Motor neuron (in vitro differentiated cells): ENCODE measurements at regions not wholly inside any gene's neighbourhood (a gene's known extent, or its start where the extent isn't known, plus 50 kb on each side); places are given as distances from the start of the nearest gene placed in this dataset.
"Not testable (repeated sequence)": the region's sequence is repeated elsewhere in the genome, so short reads cannot be mapped to it uniquely, and the experiment has no call there.

Experiments used
- ATAC-seq, 8 experiments: fragments of 200-7000 bp; cut with Tn5 transposase; replicated peaks in 6 of 8; 2 replicates each; pipeline ENCODE4 v1.8.0; 2021; ENCODE audit warnings: mild to moderate bottlenecking in 8 of 8, moderate library complexity in 8 of 8
- H3K27ac ChIP-seq, 2 donors: fragments of 250-450 bp; sonication (Bioruptor Pico); 2 replicates each; pipeline ENCODE4 v1.9.0; 2021; ENCODE audit warnings: antibody characterized with exemption in 2 of 2, mild to moderate bottlenecking in 2 of 2, moderate library complexity in 1 of 2
- H3K4me1 ChIP-seq, 2 donors: fragments of 250-450 bp; sonication (Bioruptor Pico); replicated peaks in 1 of 2; 2 replicates each; pipeline ENCODE4 v1.6.1; 2021; ENCODE audit warnings: antibody characterized with exemption in 2 of 2, mild to moderate bottlenecking in 2 of 2, moderate library complexity in 1 of 2
- H3K4me3 ChIP-seq, 5 donors: fragments of 250-450 bp; sonication (Bioruptor Pico); 2 replicates each; pipeline ENCODE4 v1.9.0; 2021; ENCODE audit warnings: antibody characterized with exemption in 5 of 5, mild to moderate bottlenecking in 5 of 5, moderate library complexity in 4 of 5
- WGBS, 10 experiments: fragments of 450-650 bp; shearing (Covaris generic); methylation state at CpG; one replicate each; pipeline ENCODE4 v1.0.0; 2022; 5-methylcytosine and 5-hydroxymethylcytosine counted together
- in situ Hi-C, 9 experiments: fragments of 400-800 bp; cut with MboI; loops; one replicate each; pipeline ENCODE4 v1.15.0; 2021; ENCODE audit warnings: low sequenced_read_pairs in 9 of 9, low pct_unique_long_range_greater_than_20kb in 2 of 9; ENCODE audit not compliant: unreplicated experiment in 9 of 9

DNA sequence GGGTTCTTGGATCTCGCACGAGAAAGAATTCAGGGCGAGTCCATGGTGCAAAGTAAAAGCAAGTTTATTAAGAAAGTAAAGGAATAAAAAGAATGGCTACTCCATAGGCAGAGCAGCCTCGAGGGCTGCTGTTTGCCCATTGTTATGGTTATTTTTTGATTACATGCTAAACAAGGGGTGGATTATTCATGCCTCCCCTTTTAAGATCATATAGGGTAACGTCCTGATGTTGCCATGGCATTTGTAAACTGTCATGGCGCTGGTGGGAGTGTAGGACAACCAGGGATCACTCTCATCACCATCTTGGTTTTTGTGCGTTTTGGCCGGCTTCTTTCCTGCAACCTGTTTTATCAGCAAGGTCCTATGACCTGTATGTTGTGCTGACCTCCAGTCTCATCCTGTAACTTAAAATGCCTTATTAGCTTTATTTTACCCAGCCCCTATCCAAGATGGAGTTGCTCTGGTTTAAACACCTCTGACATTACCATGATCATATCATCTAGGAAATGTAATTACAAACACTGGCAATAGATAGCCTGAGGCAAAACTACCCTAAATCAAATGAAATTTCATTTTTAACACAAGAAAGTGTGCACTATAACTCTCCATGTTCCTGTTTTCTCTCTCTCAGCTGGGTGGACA, 94.3 kb upstream of the ATXN3L start:
- in situ Hi-C loops = no loop called here
- WGBS, 10 experiments = 14 to 64% (median 57%) methylated on average over 1 to 5 of the region's 8 CpGs; no CpG with 5 or more reads in 7 of the 10 experiments
- no peak for ATAC-seq

DNA sequence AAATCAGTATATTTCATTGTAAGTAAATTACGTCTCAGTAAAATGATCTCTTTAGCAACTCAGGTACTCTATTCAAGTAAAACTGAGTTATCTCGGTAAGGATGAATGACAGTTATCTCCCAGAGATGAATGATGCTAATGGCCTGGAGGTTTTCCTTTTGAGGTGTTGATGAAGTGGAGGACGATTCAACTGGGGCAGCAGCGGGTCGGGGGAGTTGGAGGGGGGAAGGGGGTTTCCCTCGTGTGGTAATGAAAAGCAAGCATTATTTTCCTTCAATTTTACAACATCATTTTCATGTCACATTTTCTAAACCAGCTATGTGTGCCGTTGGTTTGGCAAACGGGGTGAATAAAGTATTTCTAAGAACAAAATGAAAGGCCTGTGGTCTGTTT, 92.4 kb upstream of the ATXN3L start:
- ATAC-seq = no peak
- H3K4me3 ChIP-seq = no peak overlapping the region
- 27% methylated on average over 4 of the region's 8 CpGs; no CpG with 5 or more reads in 9 of the 10 experiments for WGBS, 10 experiments
- no peak overlapping the region for H3K27ac ChIP-seq
- in situ Hi-C loops = no loop called here
- H3K4me1 ChIP-seq = peaks cover 0 to 12% of the 10 kb centered on the region in 2 donors

More for the DNA sequence above, 94.3 kb upstream of the ATXN3L start:
- peaks cover 0 to 19% of the 10 kb centered on the region in 2 donors for H3K4me1 ChIP-seq
- H3K4me3 ChIP-seq = no peak overlapping the region
- H3K27ac ChIP-seq = no peak overlapping the region

DNA sequence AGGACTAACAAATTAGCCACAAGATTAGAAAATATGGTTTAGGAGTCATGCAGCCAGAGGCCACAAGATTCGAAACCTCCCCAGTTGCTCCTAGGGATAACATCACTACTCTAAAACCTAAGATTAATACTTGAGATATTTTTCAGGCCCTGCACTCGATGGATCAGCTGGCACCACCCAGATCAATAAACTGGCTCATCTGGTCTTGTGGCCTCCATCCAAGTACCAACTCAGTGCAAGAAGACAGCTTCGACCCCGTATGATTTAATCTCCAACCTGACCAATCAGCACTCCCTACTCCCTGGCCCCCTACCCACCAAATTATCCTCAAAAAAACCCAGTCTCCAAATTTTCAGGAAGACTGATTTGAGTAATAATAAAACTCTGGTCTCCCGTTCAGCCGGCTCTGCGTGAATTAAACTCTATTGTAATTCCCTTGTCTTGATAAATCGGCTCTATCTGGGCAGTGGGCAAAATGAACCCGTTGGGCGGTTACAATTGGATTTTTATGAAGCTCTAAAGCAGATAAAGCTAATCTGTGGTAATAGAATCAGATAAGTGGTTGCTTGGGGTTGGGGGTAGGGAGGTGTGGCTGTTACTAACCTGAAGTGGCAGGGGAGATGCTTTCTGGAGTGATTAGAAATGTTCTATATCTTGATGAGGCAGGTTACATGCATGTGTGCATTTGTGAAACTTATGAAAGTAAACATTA, 91.8 kb upstream of the ATXN3L start:
- H3K4me3 ChIP-seq = no peak overlapping the region

DNA sequence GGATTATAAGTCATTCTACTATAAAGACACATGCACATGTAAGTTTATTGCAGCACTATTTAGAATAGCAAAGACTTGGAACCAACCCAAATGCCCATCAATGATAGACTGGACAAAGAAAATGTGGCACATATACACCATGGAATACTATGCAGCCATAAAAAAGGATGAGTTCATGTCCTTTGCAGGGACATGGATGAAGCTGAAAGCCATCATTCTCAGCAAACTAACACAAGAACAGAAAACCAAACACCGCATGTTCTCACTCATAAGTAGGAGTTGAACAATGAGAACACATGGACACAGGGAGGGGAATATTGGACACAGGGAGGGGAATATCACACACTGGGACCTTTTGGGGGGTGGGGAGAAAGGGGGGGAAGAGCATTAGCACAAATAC, 88.7 kb upstream of the ATXN3L start:
- H3K4me3 ChIP-seq, in situ Hi-C loops, H3K4me1 ChIP-seq, H3K27ac ChIP-seq, ATAC-seq: not testable (repeated sequence)
- no CpG with 5 or more reads among the region's 1 CpG for WGBS, 10 experiments

More for the DNA sequence above, 91.8 kb upstream of the ATXN3L start:
- no peak for ATAC-seq
- Histone ChIP-seq H3K4me1 (peaks cover 0 to 12% of the 10 kb centered on the region in 2 donors), H3K27ac (no peak overlapping the region)
- WGBS, 10 experiments = 20 to 100% (median 83%) methylated on average over 1 to 6 of the region's 10 CpGs; no CpG with 5 or more reads in 5 of the 10 experiments
- in situ Hi-C loops = no loop called here

DNA sequence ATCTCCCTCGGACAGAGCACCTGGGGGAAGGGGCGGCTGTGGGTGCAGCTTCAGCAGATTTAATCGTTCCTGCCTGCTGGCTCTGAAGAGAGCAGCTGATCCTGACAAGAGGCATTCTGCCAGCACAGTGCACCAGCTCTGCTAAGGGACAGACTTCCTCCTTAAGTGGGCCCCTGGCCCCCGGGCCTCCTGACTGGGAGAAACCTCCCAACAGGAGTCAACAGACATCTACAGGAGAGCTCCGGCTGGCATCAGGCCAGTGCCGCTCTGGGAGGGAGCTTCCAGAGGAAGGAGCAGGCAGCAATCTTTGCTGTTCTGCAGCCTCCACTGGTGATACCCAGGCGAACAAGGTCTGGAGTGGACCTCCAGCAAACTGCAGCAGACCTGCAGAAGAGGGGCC, 84.9 kb upstream of the ATXN3L start:
- ATAC-seq = peak in 1 of 8 experiments; percentile 26
- H3K4me3 ChIP-seq, H3K27ac ChIP-seq, in situ Hi-C loops, H3K4me1 ChIP-seq: not testable (repeated sequence)
- 40 to 100% methylated on average over 1 of the region's 7 CpGs; no CpG with 5 or more reads in 8 of the 10 experiments for WGBS, 10 experiments

DNA sequence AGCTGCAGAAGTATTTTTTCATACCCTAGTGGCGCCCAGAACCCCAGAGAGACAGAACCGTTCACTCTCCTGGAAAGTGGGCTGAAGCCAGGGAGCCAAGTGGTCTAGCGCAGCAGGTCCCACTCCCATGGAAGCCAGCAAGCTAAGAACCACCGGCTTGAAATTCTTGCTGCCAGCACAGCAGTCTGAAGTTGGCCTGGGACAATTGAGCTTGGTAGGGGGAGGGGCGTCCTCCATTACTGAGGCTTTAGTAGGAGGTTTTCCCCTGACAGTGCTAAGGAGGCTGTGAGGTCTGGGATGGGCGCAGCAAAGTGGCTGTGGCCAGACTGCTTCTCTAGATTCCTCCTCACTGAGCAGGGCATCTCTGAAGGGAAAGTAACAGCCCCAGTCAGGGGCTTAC, 84.5 kb upstream of the ATXN3L start:
- in situ Hi-C loops = no loop called here

DNA sequence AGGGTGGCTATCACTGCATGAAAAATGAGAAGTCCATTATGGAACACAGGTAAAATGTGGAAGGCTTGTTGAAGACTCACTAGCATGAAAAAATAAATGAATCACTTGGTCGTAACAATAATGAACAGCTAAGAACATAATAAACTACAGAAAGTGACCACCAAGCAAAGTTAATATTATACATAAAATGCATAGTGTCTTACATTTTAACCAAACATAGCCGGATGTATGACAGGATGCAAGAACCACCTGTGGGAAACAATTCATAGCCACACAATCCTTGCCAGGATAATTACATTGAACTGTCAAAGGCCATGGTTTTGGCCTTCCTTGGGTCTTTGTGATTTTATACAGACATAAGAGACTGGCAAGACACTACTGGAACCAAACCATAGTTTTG, 81.9 kb upstream of the ATXN3L start:
- 89 to 100% (median 96%) methylated on average over 1 to 2 of the region's 2 CpGs; no CpG with 5 or more reads in 4 of the 10 experiments for WGBS, 10 experiments
- Histone ChIP-seq H3K27ac (no peak overlapping the region), H3K4me1 (peaks cover 13 to 24% of the 10 kb centered on the region in 2 donors), H3K4me3 (no peak overlapping the region)
- in situ Hi-C loops = no loop called here
- ATAC-seq = no peak

More for the DNA sequence above, 84.5 kb upstream of the ATXN3L start:
- H3K4me1 ChIP-seq = peaks cover 5 to 6% of the 10 kb centered on the region in 2 donors
- H3K27ac ChIP-seq = no peak overlapping the region
- no peak for ATAC-seq
- no peak overlapping the region for H3K4me3 ChIP-seq
- 73% methylated on average over 5 of the region's 6 CpGs; no CpG with 5 or more reads in 9 of the 10 experiments for WGBS, 10 experiments

DNA sequence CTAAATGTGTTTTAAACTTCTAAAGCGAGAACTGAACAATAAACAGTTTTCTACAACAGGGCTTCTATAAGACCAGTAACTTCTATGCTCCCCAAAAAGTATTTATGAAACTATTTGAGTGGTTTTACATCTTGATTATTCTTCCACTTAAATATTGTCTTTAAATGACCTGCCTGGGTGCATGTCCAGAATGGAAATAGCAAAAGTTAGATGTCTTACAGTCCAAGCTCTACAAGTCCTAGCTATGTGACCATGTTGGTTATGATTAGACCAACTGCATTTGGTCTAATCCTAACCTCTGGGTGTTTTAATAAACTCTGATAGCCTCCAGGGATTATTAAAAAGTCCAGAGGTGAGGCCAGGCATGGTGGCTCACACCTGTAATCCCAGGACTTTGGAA, 79.0 kb upstream of the ATXN3L start:
- in situ Hi-C loops = no loop called here
- Histone ChIP-seq H3K4me3 (no peak overlapping the region), H3K27ac (no peak overlapping the region), H3K4me1 (peaks cover 13 to 28% of the 10 kb centered on the region in 2 donors)
- WGBS, 10 experiments = 0 to 100% (median 80%) methylated on average over 1 of the region's 1 CpG; no CpG with 5 or more reads in 7 of the 10 experiments
- no peak for ATAC-seq

DNA sequence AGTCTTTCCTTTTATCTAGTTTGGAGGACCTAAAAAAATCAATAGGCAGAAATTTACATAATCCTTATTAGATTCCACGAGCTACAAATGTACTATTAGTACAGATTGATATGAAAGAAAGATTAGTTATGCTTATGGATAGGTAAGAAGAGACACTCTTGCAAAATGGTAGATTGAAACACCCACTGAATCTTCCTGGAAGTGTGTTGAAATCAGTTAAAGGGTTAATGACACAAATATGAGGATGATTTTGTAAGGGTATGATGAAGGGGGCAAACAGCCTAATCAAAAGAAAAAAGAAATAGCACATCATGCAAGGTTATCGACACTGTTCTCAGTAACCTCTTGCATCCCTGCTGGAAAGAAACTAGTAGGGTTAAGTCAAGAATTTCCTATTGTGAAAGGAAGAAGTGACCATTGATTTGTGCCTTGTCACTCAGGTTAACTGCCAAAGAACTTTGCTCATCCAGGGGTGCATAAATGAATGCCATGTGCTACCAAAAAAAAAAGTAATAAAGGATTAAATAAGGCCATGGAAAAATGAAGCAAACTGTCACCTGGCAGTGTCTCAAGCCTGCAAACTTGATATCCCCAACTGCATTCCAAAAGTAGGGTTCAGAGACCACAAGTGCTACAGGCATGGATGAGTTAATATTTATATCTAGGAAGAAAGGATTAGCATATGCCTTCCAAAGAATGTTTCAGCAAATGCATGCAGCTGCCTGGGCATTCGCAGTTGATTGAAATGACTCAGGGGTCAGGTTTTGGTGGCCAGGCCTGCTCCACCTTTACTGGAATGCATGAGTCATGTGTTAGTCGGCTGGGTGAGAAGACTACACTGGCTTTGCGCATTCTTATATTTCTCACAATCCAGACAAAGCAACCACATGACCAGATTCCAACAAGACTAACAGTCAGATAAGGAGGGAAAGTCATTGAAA, 78.3 kb upstream of the ATXN3L start:
- Histone ChIP-seq H3K27ac (no peak overlapping the region), H3K4me1 (peaks cover 8 to 23% of the 10 kb centered on the region in 2 donors), H3K4me3 (no peak overlapping the region)
- WGBS, 10 experiments = 12 to 88% (median 60%) methylated on average over 1 to 4 of the region's 5 CpGs; no CpG with 5 or more reads in 3 of the 10 experiments
- in situ Hi-C loops = no loop called here
- peak; percentile 92 to 99 (median 98) for ATAC-seq

DNA sequence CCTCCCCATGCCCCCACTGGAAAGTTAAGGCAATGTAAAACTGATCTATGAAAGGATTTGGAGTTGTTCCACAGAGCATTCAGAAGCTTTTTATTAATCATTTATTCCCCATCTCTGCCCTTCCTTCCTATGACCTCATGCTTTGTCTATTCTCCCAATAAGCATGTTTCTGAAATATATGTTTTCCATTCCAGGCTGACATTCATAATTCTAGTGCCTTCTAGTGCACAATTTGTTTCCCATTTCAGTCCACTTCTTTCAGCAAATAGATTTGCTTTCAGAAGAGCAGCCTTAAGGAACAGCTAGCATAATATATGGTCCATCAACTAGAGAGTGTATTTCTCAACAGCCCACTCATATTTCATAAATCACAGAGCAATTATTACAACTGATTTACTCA, 77.1 kb upstream of the ATXN3L start:
- H3K4me1 ChIP-seq = peaks cover 6 to 23% of the 10 kb centered on the region in 2 donors
- no peak overlapping the region for H3K27ac ChIP-seq
- in situ Hi-C loops = no loop called here
- no peak overlapping the region for H3K4me3 ChIP-seq
- peak in 5 of 8 experiments; percentile 42 to 59 (median 58) for ATAC-seq

DNA sequence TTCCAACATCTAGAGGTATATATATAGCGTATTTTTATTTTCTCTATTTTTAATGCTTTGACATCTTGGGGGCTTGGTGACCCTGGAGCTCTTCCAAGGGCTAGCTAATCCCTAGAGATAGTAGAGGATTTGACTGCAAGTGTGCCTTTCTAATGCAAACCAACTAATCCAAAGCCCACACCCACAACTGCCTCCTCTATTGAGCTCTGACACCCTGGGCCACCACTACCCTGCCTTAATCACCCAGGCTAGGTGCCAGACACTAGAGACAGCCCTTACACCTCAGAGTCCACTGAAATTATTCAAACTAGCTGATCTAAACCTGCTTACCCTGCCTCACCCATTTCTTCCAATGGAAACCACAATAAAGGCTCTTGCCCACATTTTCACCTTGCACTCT, 69.6 kb upstream of the ATXN3L start:
- WGBS, 10 experiments = 88 to 100% (median 100%) methylated on average over 1 of the region's 1 CpG; no CpG with 5 or more reads in 7 of the 10 experiments
- no peak for ATAC-seq
- Histone ChIP-seq H3K27ac (no peak overlapping the region), H3K4me3 (no peak overlapping the region), H3K4me1 (peaks cover 0 to 4% of the 10 kb centered on the region in 2 donors)
- in situ Hi-C loops = no loop called here

DNA sequence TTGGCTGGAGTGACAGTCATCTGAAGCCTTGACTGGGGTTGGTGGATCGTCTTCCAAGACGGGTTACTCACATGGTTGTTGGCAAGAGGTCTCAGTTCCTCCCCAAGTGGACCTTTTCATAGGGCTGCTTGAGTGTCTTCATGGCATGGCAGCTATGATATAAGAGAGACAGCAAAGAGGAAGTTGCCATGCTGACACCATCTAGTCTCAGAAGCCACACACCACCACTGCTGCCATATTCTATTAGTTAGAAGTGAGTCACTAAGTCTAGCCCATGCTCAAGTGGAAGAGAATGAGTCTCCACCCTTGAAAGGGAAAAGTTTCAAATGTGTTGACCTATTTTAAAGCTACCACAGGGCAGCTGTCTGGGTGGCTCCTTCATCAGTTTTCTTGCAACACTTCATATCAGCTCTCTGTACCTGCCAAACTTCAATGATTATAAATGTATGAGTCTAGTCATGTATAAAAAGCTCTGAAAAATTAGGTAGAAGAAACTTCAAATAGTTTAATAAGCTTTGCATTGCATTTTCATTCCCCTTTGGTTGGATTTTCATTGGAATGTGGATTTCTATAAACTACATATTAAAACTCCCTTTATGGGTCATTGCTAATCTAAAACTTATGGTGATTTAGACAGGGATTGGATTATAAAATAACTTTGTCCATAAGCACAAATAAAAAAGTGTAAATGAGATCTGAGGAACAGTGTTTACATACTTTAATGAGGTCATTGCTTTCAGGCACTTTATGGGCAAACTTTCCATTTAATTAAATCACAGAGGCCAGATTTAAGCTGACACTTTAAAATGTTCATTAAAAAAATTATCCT, 68.0 kb upstream of the ATXN3L start:
- Histone ChIP-seq H3K4me3 (no peak overlapping the region), H3K27ac (no peak overlapping the region), H3K4me1 (peaks cover 12 to 16% of the 10 kb centered on the region in 2 donors)
- WGBS, 10 experiments = 100% methylated on average over 1 of the region's 2 CpGs; no CpG with 5 or more reads in 9 of the 10 experiments
- in situ Hi-C loops = no loop called here
- peak in 3 of 8 experiments; percentile 87 to 92 (median 92) for ATAC-seq
